SK-N-SH (cell line): ENCODE measurements at regions not wholly inside any gene's neighbourhood (a gene's known extent, or its start where the extent isn't known, plus 50 kb on each side); places are given as distances from the start of the nearest gene placed in this dataset.

Experiments
- CTCF ChIA-PET: fragments of 300-600, 350-600 bp; formaldehyde crosslinking; extraction: SDS; loops from one replicate; lab custom pipeline; 2021; lab: Yijun Ruan, JAX
- POLR2A ChIA-PET: fragments of 350-600 bp; sonication (Branson Sonifier 250); formaldehyde crosslinking; extraction: SDS; loops from one replicate; lab custom pipeline; 2020; ENCODE audit warnings: antibody characterized with exemption, inconsistent platforms; lab: Yijun Ruan, JAX
- DNase-seq: peaks from one replicate; pipeline ENCODE4 v3.0.0; 2012
- H2AFZ ChIP-seq: fragments of 200-600 bp; sonication (generic); 2 replicates; pipeline ENCODE4 v1.8.1; 2016; ENCODE audit warnings: antibody characterized with exemption, mild to moderate bottlenecking, low read depth
- H3F3A ChIP-seq: fragments of 200-600 bp; sonication (generic); replicated peaks from 2 replicates; pipeline ENCODE3; 2016; ENCODE audit warnings: antibody characterized with exemption, mild to moderate bottlenecking; ENCODE audit not compliant: insufficient read depth
- H3K27ac ChIP-seq, 2 experiments: fragments of 200-500 bp in 1 of 2; fragments of 200-600 bp in 1 of 2; sonication (Bioruptor generic) in 1 of 2; sonication (generic), shearing (Covaris generic) in 1 of 2; 2 replicates each; pipeline versions ENCODE4 v1.5.1 to v1.6.1; 2014 to 2016; ENCODE audit warnings: low read depth in 2 of 2, inconsistent platforms in 1 of 2, low read length in 1 of 2, mild to moderate bottlenecking in 1 of 2, mixed read lengths in 1 of 2
- H3K27me3 ChIP-seq: fragments of 200-600 bp; sonication (generic), shearing (Covaris generic); 2 replicates; pipeline ENCODE4 v1.6.1; 2016; ENCODE audit warnings: mixed run types; ENCODE audit not compliant: insufficient read depth
- H3K36me3 ChIP-seq, 2 experiments: fragments of 200-500 bp in 1 of 2; fragments of 200-600 bp in 1 of 2; sonication (Bioruptor generic) in 1 of 2; sonication (generic) in 1 of 2; replicated peaks in 1 of 2; 2 replicates each; pipeline versions ENCODE3 to v1.5.1; 2014 to 2016; ENCODE audit warnings: low read length in 1 of 2, mild to moderate bottlenecking in 1 of 2; ENCODE audit not compliant: insufficient read depth in 2 of 2, control insufficient read depth in 1 of 2
- H3K4me1 ChIP-seq, 2 experiments: fragments of 200-500 bp in 1 of 2; fragments of 200-600 bp in 1 of 2; sonication (Bioruptor generic) in 1 of 2; sonication (generic), shearing (Covaris generic) in 1 of 2; 2 replicates each; pipeline versions ENCODE4 v1.5.1 to v1.6.1; 2014 to 2016; ENCODE audit warnings: low read depth in 1 of 2, low read length in 1 of 2, mixed run types in 1 of 2; ENCODE audit not compliant: insufficient read depth in 2 of 2, control insufficient read depth in 1 of 2
- H3K4me2 ChIP-seq: fragments of 200-600 bp; sonication (generic), shearing (Covaris generic); 2 replicates; pipeline ENCODE4 v1.6.1; 2017; ENCODE audit warnings: mixed run types
- H3K4me3 ChIP-seq, 2 experiments: fragments of 200-500 bp in 1 of 2; fragments of 200-600 bp in 1 of 2; sonication (Bioruptor generic) in 1 of 2; sonication (generic), shearing (Covaris generic) in 1 of 2; 2 replicates each; pipeline versions ENCODE4 v1.5.1 to v1.8.1; 2014 to 2016; ENCODE audit warnings: low read depth in 2 of 2, inconsistent platforms in 1 of 2, low read length in 1 of 2, mild to moderate bottlenecking in 1 of 2, mixed read lengths in 1 of 2, moderate library complexity in 1 of 2
- H3K79me2 ChIP-seq: fragments of 200-600 bp; sonication (generic); 2 replicates; pipeline ENCODE4 v1.8.1; 2017; ENCODE audit warnings: mild to moderate bottlenecking; ENCODE audit not compliant: insufficient read depth
- H3K9ac ChIP-seq: fragments of 200-600 bp; sonication (generic); 2 replicates; pipeline ENCODE4 v1.6.1; 2017; ENCODE audit warnings: mixed run types
- H3K9me2 ChIP-seq: fragments of 200-600 bp; sonication (generic); 2 replicates; pipeline ENCODE4 v1.6.1; 2017; ENCODE audit warnings: mixed run types
- H3K9me3 ChIP-seq: fragments of 200-600 bp; sonication (generic); 2 replicates; pipeline ENCODE4 v1.6.1; 2017; ENCODE audit warnings: mixed run types, mild to moderate bottlenecking, moderate library complexity
- H4K20me1 ChIP-seq: fragments of 200-600 bp; sonication (generic); 2 replicates; pipeline ENCODE4 v1.6.1; 2017; ENCODE audit warnings: mild to moderate bottlenecking, mixed run types; ENCODE audit not compliant: insufficient read depth
- CHD2 ChIP-seq: fragments of 150-350 bp; IDR thresholded peaks from 2 replicates; pipeline ENCODE4 v1.6.1; 2018; ENCODE audit warnings: low read length; ENCODE audit not compliant: partially characterized antibody
- ELF1 ChIP-seq: IDR thresholded peaks from 2 replicates; pipeline ENCODE4 v1.4.0; 2012
- FOXM1 ChIP-seq: IDR thresholded peaks from 2 replicates; pipeline ENCODE4 v1.4.0; 2012; ENCODE audit warnings: low read depth, mild to moderate bottlenecking
- JUND ChIP-seq: IDR thresholded peaks from 2 replicates; pipeline ENCODE4 v1.4.0; 2012
- MXI1 ChIP-seq: IDR thresholded peaks from 2 replicates; pipeline ENCODE4 v1.6.1; 2012; ENCODE audit warnings: mild to moderate bottlenecking, low read depth, low read length, improper control_type of control experiment
- NRF1 ChIP-seq: IDR thresholded peaks from 2 replicates; pipeline ENCODE4 v1.6.1; 2012; ENCODE audit warnings: low read depth, mild to moderate bottlenecking, low read length
- POLR2AphosphoS5 ChIP-seq: IDR thresholded peaks from 2 replicates; pipeline ENCODE4 v1.6.1; 2012; ENCODE audit warnings: low read depth, low read length
- RCOR1 ChIP-seq: fragments of 150-350 bp; IDR thresholded peaks from 2 replicates; pipeline ENCODE4 v1.6.1; 2017; ENCODE audit warnings: antibody characterized with exemption, low read length
- SIN3A ChIP-seq: IDR thresholded peaks from 2 replicates; pipeline ENCODE4 v1.6.1; 2012; ENCODE audit warnings: low read depth, mild to moderate bottlenecking, low read length, moderate library complexity, borderline replicate concordance
- TAF1 ChIP-seq: IDR thresholded peaks from 2 replicates; pipeline ENCODE4 v1.6.1; 2012; ENCODE audit warnings: low read depth, mild to moderate bottlenecking, low read length, moderate library complexity, borderline replicate concordance
- TEAD4 ChIP-seq: IDR thresholded peaks from 2 replicates; pipeline ENCODE4 v1.4.0; 2012; ENCODE audit warnings: mild to moderate bottlenecking, borderline replicate concordance; ENCODE audit not compliant: insufficient read depth
- YY1 ChIP-seq: IDR thresholded peaks from 2 replicates; pipeline ENCODE4 v1.4.0; 2012; ENCODE audit warnings: low read depth, mild to moderate bottlenecking
- WGBS: methylation state at CpG from one replicate; pipeline ENCODE4 v1.1.6; 2017; ENCODE audit warnings: low lambda C conversion rate; 5-methylcytosine and 5-hydroxymethylcytosine counted together
- TF ChIP-seq, protein P1 (sequence below): IDR thresholded peaks from 2 replicates; pipeline ENCODE4 v1.4.0; 2012; ENCODE audit warnings: low read depth, borderline replicate concordance

GRCh38 chrX:106378616-106379015 is 210.5 kb downstream of the PWWP3B start:
- Histone ChIP-seq H3K79me2 (no peaks in the 10 kb centered on the region), H3K4me3 (peak overlapping the region in 1 of 2 experiments; percentile 17; a peak in 1 of 4 replicates), H3K9ac (no peak overlapping the region), H2AFZ (no peak overlapping the region), H3K27ac (no peak overlapping the region), H3K9me2 (no peaks in the 10 kb centered on the region), H3F3A (no peaks in the 10 kb centered on the region), H3K27me3 (no peaks in the 10 kb centered on the region), H4K20me1 (no peaks in the 10 kb centered on the region), H3K9me3 (no peaks in the 10 kb centered on the region), H3K4me2 (peak overlapping the region; percentile 50; the same call in 1 of the 2 replicates), H3K36me3 (no peaks in the 10 kb centered on the region), H3K4me1 (no peaks in the 10 kb centered on the region)
- no peak for DNase-seq
- CTCF ChIA-PET, result interaction anchor here (1.9 kb wide), 1 partner anchor 37 kb away, joined by 7 read pairs; no protein-coding TSS in a partner anchor
- 0% methylated on average over 1 of the region's 1 CpG for WGBS
- POLR2A ChIA-PET, result no interaction called here
- TF ChIP-seq MXI1, result no peak
- TF ChIP-seq YY1, result no peak
- TF ChIP-seq NRF1, result no peak

GRCh38 chrX:106391284-106391911 is 220.4 kb upstream of the RADX start:
- ChIA-PET CTCF (no interaction called here), POLR2A (no interaction called here)
- Histone ChIP-seq H3K4me3 (no peak overlapping the region), H3K9ac (no peak overlapping the region), H3K79me2 (no peaks in the 10 kb centered on the region), H3K9me2 (no peaks in the 10 kb centered on the region), H3K36me3 (no peaks in the 10 kb centered on the region), H3K27me3 (no peaks in the 10 kb centered on the region; the same call in 1 of the 2 replicates), H3F3A (no peaks in the 10 kb centered on the region), H2AFZ (no peak overlapping the region), H3K4me1 (no peaks in the 10 kb centered on the region), H4K20me1 (no peaks in the 10 kb centered on the region), H3K4me2 (no peak overlapping the region), H3K9me3 (no peaks in the 10 kb centered on the region), H3K27ac (no peak overlapping the region)
- no peak for DNase-seq
- TF ChIP-seq, protein P1, sequence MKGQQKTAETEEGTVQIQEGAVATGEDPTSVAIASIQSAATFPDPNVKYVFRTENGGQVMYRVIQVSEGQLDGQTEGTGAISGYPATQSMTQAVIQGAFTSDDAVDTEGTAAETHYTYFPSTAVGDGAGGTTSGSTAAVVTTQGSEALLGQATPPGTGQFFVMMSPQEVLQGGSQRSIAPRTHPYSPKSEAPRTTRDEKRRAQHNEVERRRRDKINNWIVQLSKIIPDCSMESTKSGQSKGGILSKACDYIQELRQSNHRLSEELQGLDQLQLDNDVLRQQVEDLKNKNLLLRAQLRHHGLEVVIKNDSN, result no peak
- no peak for TF ChIP-seq CHD2
- WGBS, result 0% methylated on average over 4 of the region's 4 CpGs

DNA sequence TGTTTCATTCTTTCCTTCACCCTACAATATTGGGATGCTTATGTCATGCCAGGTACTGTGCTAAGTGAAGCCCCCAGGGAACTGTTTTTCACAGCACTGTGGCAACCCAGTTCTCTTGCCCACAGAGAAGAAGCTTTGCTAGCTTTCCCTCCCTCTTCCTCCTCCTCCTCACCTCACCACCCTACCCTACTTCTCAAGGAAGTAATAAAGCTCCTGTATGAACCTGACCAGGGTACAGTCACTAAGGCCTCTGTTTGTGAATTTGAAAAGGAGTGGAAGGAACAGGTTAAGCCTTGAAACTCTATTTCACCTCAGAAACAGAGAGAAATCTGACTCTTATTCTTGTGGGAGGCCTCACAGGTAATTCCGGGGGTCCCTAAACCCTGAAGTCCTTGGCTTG is 219.4 kb upstream of the RADX start:
- Histone ChIP-seq H3K36me3 (no peaks in the 10 kb centered on the region), H3K27me3 (no peaks in the 10 kb centered on the region; the same call in 1 of the 2 replicates), H3K9me2 (no peaks in the 10 kb centered on the region), H3K4me1 (no peaks in the 10 kb centered on the region), H3K9ac (no peak overlapping the region), H3F3A (no peaks in the 10 kb centered on the region), H3K4me3 (no peak overlapping the region), H2AFZ (no peak overlapping the region), H4K20me1 (no peaks in the 10 kb centered on the region), H3K9me3 (no peaks in the 10 kb centered on the region), H3K27ac (no peak overlapping the region), H3K4me2 (no peak overlapping the region), H3K79me2 (no peaks in the 10 kb centered on the region)
- DNase-seq, result no peak
- ChIA-PET CTCF (no interaction called here), POLR2A (no interaction called here)
- WGBS, result 0% methylated on average over 1 of the region's 1 CpG
- TF ChIP-seq FOXM1 (no peak), CHD2 (no peak), JUND (no peak), TAF1 (no peak), POLR2AphosphoS5 (no peak), RCOR1 (no peak), ELF1 (no peak), TEAD4 (no peak), SIN3A (no peak)
